H1 (cell line): ENCODE measurements at regions not wholly inside any gene's neighbourhood (a gene's known extent, or its start where the extent isn't known, plus 50 kb on each side); places are given as distances from the start of the nearest gene placed in this dataset.

Experiments used
- CHD7 ChIP-seq: fragments of 300-600 bp; sonication (generic); IDR thresholded peaks from 2 replicates; pipeline ENCODE4 v1.7.1; 2012; ENCODE audit warnings: low read length, moderate library complexity, mild to moderate bottlenecking, inconsistent platforms; ENCODE audit not compliant: insufficient replicate concordance

- no peak for TF ChIP-seq CHD7
- TF ChIP-seq, all 59 proteins: peak for 0
These were observed 268.6 kb upstream of the FOXF1 start (continued) for GRCh38 chr16:86241681-86242080.
